ENCODE measurements at regions not wholly inside any gene's neighbourhood (a gene's known extent, or its start where the extent isn't known, plus 50 kb on each side); places are given as distances from the start of the nearest gene placed in this dataset.

DNA sequence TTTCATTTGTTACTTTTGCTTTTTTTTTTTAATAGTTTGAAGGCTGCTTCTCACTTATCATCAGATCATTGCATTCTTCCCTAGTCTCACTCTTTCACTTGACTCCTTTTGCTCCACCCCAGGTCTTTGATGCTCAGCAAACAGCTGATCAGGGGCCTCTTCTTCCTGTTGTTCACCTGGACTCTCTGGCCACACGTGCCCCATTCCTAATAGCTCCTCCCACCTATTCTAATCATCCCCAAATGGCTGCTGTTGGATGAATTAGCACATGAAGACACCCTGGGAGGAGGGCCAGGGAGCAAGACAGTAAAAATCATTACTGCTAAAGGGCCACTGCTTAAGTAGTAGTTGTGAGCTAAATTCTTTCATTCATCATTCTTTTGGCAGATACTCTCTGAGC lies 119.5 kb downstream of the MAB21L3 start:
- H3K4me1 ChIP-seq: no peaks in the 10 kb centered on the region
- no peak for DNase-seq (ENCODE audit: low spot score in 2 of 2)
- H3K4me3 ChIP-seq: no peak overlapping the region
- H3K27me3 ChIP-seq: no peaks in the 10 kb centered on the region
- no peak for TF ChIP-seq POLR2AphosphoS5 (IDR thresholded peaks at IDR 0.05)
- TF ChIP-seq CTCF (IDR thresholded peaks at IDR 0.05): no peak
- TF ChIP-seq POLR2A (IDR thresholded peaks at IDR 0.05): no peak
- no peaks in the 10 kb centered on the region for H3K36me3 ChIP-seq
- H3K27ac ChIP-seq: no peak overlapping the region
- no peaks in the 10 kb centered on the region for H3K9me3 ChIP-seq
- intact Hi-C loops (cut with DNase I; ENCODE audit: low total_unique reads): no loop called here

DNA sequence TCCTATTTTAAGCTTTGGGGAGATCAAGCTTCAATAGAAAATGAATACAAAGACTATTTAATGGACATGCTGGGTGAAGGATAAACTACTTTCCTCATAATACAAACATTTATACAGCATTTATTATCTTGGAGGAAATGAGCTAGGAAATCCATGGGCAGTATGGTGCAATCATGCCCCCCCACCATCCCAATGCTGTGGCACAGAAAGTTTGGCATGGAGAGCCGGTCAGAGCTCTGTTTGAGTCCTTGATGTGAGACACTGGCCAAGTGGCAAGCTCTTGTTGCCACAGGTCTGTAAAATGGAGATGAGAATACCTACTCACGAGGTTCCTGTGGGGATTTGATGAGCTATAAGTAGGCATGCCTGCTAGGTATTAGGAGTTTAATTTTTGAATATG lies 120.6 kb downstream of the MAB21L3 start:
- Histone ChIP-seq H3K4me3 (no peak overlapping the region), H3K4me1 (no peaks in the 10 kb centered on the region), H3K36me3 (no peaks in the 10 kb centered on the region), H3K9me3 (no peaks in the 10 kb centered on the region), H3K27ac (no peak overlapping the region), H3K27me3 (no peaks in the 10 kb centered on the region)
- no peak for DNase-seq (ENCODE audit: low spot score in 2 of 2)
- intact Hi-C loops (cut with DNase I; ENCODE audit: low total_unique reads): no loop called here
- TF ChIP-seq POLR2AphosphoS5 (IDR thresholded peaks at IDR 0.05) (no peak), CTCF (IDR thresholded peaks at IDR 0.05) (no peak), POLR2A (IDR thresholded peaks at IDR 0.05) (no peak)

GRCh38 chr1:116232989-116233514 lies 121.9 kb downstream of the MAB21L3 start:
- intact Hi-C loops (cut with DNase I; ENCODE audit: low total_unique reads): no loop called here
- TF ChIP-seq POLR2AphosphoS5 (IDR thresholded peaks at IDR 0.05) (no peak), CTCF (IDR thresholded peaks at IDR 0.05) (no peak), POLR2A (IDR thresholded peaks at IDR 0.05) (no peak)
- Histone ChIP-seq H3K27ac (no peak overlapping the region), H3K4me3 (no peak overlapping the region), H3K4me1 (no peaks in the 10 kb centered on the region), H3K36me3 (no peaks in the 10 kb centered on the region), H3K27me3 (no peaks in the 10 kb centered on the region), H3K9me3 (no peaks in the 10 kb centered on the region)
- DNase-seq (ENCODE audit: low spot score in 2 of 2): no peak

GRCh38 chr1:116234429-116234828 lies 123.2 kb downstream of the MAB21L3 start:
- no peak overlapping the region for H3K27ac ChIP-seq
- H3K4me1 ChIP-seq: no peaks in the 10 kb centered on the region
- H3K36me3 ChIP-seq: no peaks in the 10 kb centered on the region
- TF ChIP-seq POLR2A (IDR thresholded peaks at IDR 0.05) (no peak), CTCF (IDR thresholded peaks at IDR 0.05) (no peak), POLR2AphosphoS5 (IDR thresholded peaks at IDR 0.05) (no peak)
- intact Hi-C loops (cut with DNase I; ENCODE audit: low total_unique reads): no loop called here
- DNase-seq (ENCODE audit: low spot score in 2 of 2): no peak
- H3K27me3 ChIP-seq: no peaks in the 10 kb centered on the region
- H3K4me3 ChIP-seq: no peak overlapping the region
- no peaks in the 10 kb centered on the region for H3K9me3 ChIP-seq

DNA sequence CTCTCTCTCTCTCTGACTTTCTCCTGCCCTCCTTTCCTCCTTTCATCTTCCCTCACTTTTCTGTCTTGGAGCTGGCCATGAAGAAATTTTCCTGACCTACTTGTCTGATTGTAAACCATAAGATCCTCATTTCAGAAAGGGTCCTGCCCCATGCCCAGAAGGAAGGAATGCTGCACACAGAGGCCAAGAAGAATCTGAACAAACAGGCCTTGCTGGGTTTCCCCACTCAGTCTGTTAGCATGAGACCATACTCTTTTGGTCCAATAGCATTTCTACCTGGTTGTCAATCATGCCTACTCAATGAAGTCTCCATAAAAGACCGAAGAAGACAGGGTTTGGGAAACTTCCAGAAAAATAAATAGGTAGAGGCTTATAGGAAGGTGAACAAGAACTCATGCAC lies 128.7 kb downstream of the MAB21L3 start:
- Histone ChIP-seq H3K36me3 (no peaks in the 10 kb centered on the region), H3K9me3 (no peaks in the 10 kb centered on the region), H3K4me1 (peaks cover 0 to 13% of the 10 kb centered on the region in 2 donors), H3K27ac (no peak overlapping the region), H3K4me3 (no peak overlapping the region), H3K27me3 (no peaks in the 10 kb centered on the region)
- DNase-seq (ENCODE audit: low spot score in 2 of 2): no peak
- intact Hi-C loops (cut with DNase I; ENCODE audit: low total_unique reads): no loop called here
- no peak for TF ChIP-seq POLR2AphosphoS5 (IDR thresholded peaks at IDR 0.05)
- TF ChIP-seq POLR2A (IDR thresholded peaks at IDR 0.05): no peak

- Histone ChIP-seq H3K27ac (peak overlapping the region; percentile 59 to 72), H3K4me1 (peaks cover 0 to 13% of the 10 kb centered on the region in 2 donors), H3K4me3 (no peak overlapping the region), H3K9me3 (no peaks in the 10 kb centered on the region), H3K36me3 (no peaks in the 10 kb centered on the region), H3K27me3 (no peaks in the 10 kb centered on the region)
- intact Hi-C loops (cut with DNase I; ENCODE audit: low total_unique reads): no loop called here
- no peak for DNase-seq (ENCODE audit: low spot score in 2 of 2)
- TF ChIP-seq POLR2A (IDR thresholded peaks at IDR 0.05) (no peak), POLR2AphosphoS5 (IDR thresholded peaks at IDR 0.05) (no peak), CTCF (IDR thresholded peaks at IDR 0.05) (no peak)
Observed at GRCh38 chr1:116242741-116243140, 130.3 kb upstream of the ATP1A1 start.

Measured in breast epithelium (tissue), 4 donors.